Adrenal gland (tissue), 9 donors: ENCODE measurements at regions not wholly inside any gene's neighbourhood (a gene's known extent, or its start where the extent isn't known, plus 50 kb on each side); places are given as distances from the start of the nearest gene placed in this dataset.

Experiments used
- DNase-seq, 7 donors: peaks; one replicate each; pipeline ENCODE4 v3.0.0-alpha.2; 2019 to 2020
- H3K27ac ChIP-seq, 5 donors: fragments of 200-600 bp; sonication (generic) in 4 of 5; 1 replicate in 3 of 5; 2 replicates in 2 of 5; pipeline versions ENCODE4 v1.5.1 to v1.8.0; 2016 to 2020; ENCODE audit warnings: mild to moderate bottlenecking in 1 of 5
- H3K27me3 ChIP-seq: fragments of 200-600 bp; 2 replicates; pipeline ENCODE4 v1.8.0; 2021
- H3K36me3 ChIP-seq, 2 donors: fragments of 200-600 bp; replicated peaks in 1 of 2; 1 replicate in 1 of 2; 2 replicates in 1 of 2; pipeline versions ENCODE4 v1.5.1 to v1.8.0; 2018 to 2022
- H3K4me1 ChIP-seq, 2 donors: fragments of 200-600 bp; replicated peaks in 1 of 2; 1 replicate in 1 of 2; 2 replicates in 1 of 2; pipeline versions ENCODE4 v1.5.1 to v1.8.0; 2018 to 2021
- H3K4me3 ChIP-seq, 4 donors: fragments of 200-600 bp; sonication (generic) in 3 of 4; one replicate each; pipeline ENCODE4 v1.5.1; 2016 to 2018
- H3K9me3 ChIP-seq, 3 donors: fragments of 200-600 bp; sonication (generic) in 1 of 3; replicated peaks in 1 of 3; 1 replicate in 2 of 3; 2 replicates in 1 of 3; pipeline versions ENCODE4 v1.5.1 to v1.8.0; 2016 to 2021
- CTCF ChIP-seq, 6 experiments: fragments of 450-650 bp in 4 of 6; fragments of 200-600 bp in 2 of 6; sonication (generic) in 1 of 6; IDR thresholded peaks; 1 replicate in 5 of 6; 2 replicates in 1 of 6; pipeline versions ENCODE4 v1.5.1 to v1.8.0; 2016 to 2021; ENCODE audit warnings: antibody characterized with exemption in 6 of 6, mild to moderate bottlenecking in 2 of 6, moderate library complexity in 1 of 6
- POLR2A ChIP-seq, 2 donors: fragments of 450-650 bp; IDR thresholded peaks; one replicate each; pipeline ENCODE4 v1.6.1; 2017; ENCODE audit warnings: antibody characterized with exemption in 2 of 2, mild to moderate bottlenecking in 2 of 2, moderate library complexity in 1 of 2
- WGBS, 4 donors: extraction: QIAGEN DNeasy Blood & Tissue Kit in 2 of 4; methylation state at CpG; one replicate each; pipeline versions ENCODE4 v1.1.5 to v1.1.7; 2013 to 2017; 5-methylcytosine and 5-hydroxymethylcytosine counted together
- intact Hi-C, 2 donors: fragments of 100-400 bp; cut with DNase I; formaldehyde crosslinking; loops; one replicate each; pipeline versions ENCODE4 v1.14.1 to v1.15.0; 2022 to 2023
- donor health status: healthy with polysubstance abuse.
- donor health status: Bipolar disorder and iron deficiency.
- donor health status: DM: yes; HTN: yes; CAD: no.
- donor health status: DM: no; HTN: no; CAD: no.
- donor health status: DM: no; HTN: no; CAD: no.

- H3K4me3 ChIP-seq = no peak overlapping the region
- 57 to 80% (median 64%) methylated on average over 4 of the region's 4 CpGs for WGBS, 4 donors
- no peak for TF ChIP-seq POLR2A (IDR thresholded peaks at IDR 0.05)
- TF ChIP-seq CTCF (IDR thresholded peaks at IDR 0.05) = no peak
- no peak for DNase-seq
- H3K9me3 ChIP-seq = no peaks in the 10 kb centered on the region
- intact Hi-C loops = no loop called here
- H3K27ac ChIP-seq = no peak overlapping the region
- H3K4me1 ChIP-seq = no peaks in the 10 kb centered on the region
- H3K36me3 ChIP-seq = no peaks in the 10 kb centered on the region
- no peaks in the 10 kb centered on the region for H3K27me3 ChIP-seq
Observed at GRCh38 chr12:93073324-93073723, 144.2 kb upstream of the EEA1 start.

GRCh38 chr12:93078059-93078458 is 149.0 kb upstream of the EEA1 start:
- TF ChIP-seq CTCF (IDR thresholded peaks at IDR 0.05) = no peak
- no peak for TF ChIP-seq POLR2A (IDR thresholded peaks at IDR 0.05)
- DNase-seq = no peak
- 59 to 89% (median 69%) methylated on average over 1 of the region's 1 CpG for WGBS, 4 donors
- Histone ChIP-seq H3K27me3 (no peaks in the 10 kb centered on the region), H3K4me1 (no peaks in the 10 kb centered on the region), H3K36me3 (no peaks in the 10 kb centered on the region), H3K27ac (no peak overlapping the region), H3K9me3 (no peaks in the 10 kb centered on the region), H3K4me3 (no peak overlapping the region)
- intact Hi-C loops = no loop called here

- no peak overlapping the region for H3K4me3 ChIP-seq
- H3K27me3 ChIP-seq = no peaks in the 10 kb centered on the region
- H3K4me1 ChIP-seq = no peaks in the 10 kb centered on the region
- H3K36me3 ChIP-seq = no peaks in the 10 kb centered on the region
- no peaks in the 10 kb centered on the region for H3K9me3 ChIP-seq
- intact Hi-C loops = no loop called here
- 93 to 98% (median 95%) methylated on average over 6 to 8 of the region's 8 CpGs for WGBS, 4 donors
- no peak for DNase-seq
- no peak overlapping the region for H3K27ac ChIP-seq
- TF ChIP-seq CTCF (IDR thresholded peaks at IDR 0.05) (no peak), POLR2A (IDR thresholded peaks at IDR 0.05) (no peak)
Observed at GRCh38 chr12:93078577-93078976, 149.5 kb upstream of the EEA1 start.

- WGBS, 4 donors = 82 to 91% (median 88%) methylated on average over 3 of the region's 3 CpGs
- no peak overlapping the region for H3K4me3 ChIP-seq
- intact Hi-C loops = no loop called here
Observed at GRCh38 chr12:93079271-93079670, 150.2 kb upstream of the EEA1 start.

More at GRCh38 chr12:93079271-93079670, 150.2 kb upstream of the EEA1 start:
- TF ChIP-seq POLR2A (IDR thresholded peaks at IDR 0.05) (no peak), CTCF (IDR thresholded peaks at IDR 0.05) (no peak)
- Histone ChIP-seq H3K27ac (no peak overlapping the region), H3K27me3 (no peaks in the 10 kb centered on the region), H3K4me1 (no peaks in the 10 kb centered on the region), H3K9me3 (no peaks in the 10 kb centered on the region), H3K36me3 (no peaks in the 10 kb centered on the region)
- no peak for DNase-seq
